ENCODE measurements at regions not wholly inside any gene's neighbourhood (a gene's known extent, or its start where the extent isn't known, plus 50 kb on each side); places are given as distances from the start of the nearest gene placed in this dataset.

GRCh38 chr6:11330413-11330760 lies 97.9 kb upstream of the NEDD9 start:
- WGBS, 5 donors: 9 to 26% (median 18%) methylated on average over 3 of the region's 3 CpGs
- Histone ChIP-seq H3K4me3 (no peak overlapping the region), H3K9me3 (no peaks in the 10 kb centered on the region), H3K27ac (peak overlapping the region in 6 of 8 donors; percentile 35 to 73 (median 65)), H3K27me3 (replicated peaks in 1 of 7) (no peaks in the 10 kb centered on the region), H3K4me1 (peaks cover 5 to 72% (median 56%) of the 10 kb centered on the region in 6 donors), H3K36me3 (peaks cover 0 to 51% (median 4%) of the 10 kb centered on the region in 6 donors)
- no peak for TF ChIP-seq CTCF (IDR thresholded peaks at IDR 0.05 in 8 of 11, conservative IDR thresholded peaks at IDR 0.05 in 3 of 11)
- no peak for TF ChIP-seq POLR2A (IDR thresholded peaks at IDR 0.05)
- peak in 1 of 3 donors; percentile 47 for TF ChIP-seq POLR2AphosphoS5 (IDR thresholded peaks at IDR 0.05)
- DNase-seq: no peak
- intact Hi-C loops (cut with DNase I; ENCODE audit: low total_unique reads): no loop called here

- H3K4me1 ChIP-seq: peaks cover 5 to 77% (median 61%) of the 10 kb centered on the region in 6 donors
- intact Hi-C loops (cut with DNase I; ENCODE audit: low total_unique reads): no loop called here
- no peak for DNase-seq
- 59 to 73% (median 71%) methylated on average over 10 of the region's 10 CpGs for WGBS, 5 donors
- H3K27ac ChIP-seq: peak overlapping the region in 6 of 8 donors; percentile 35 to 73 (median 65)
- TF ChIP-seq POLR2A (IDR thresholded peaks at IDR 0.05) (no peak), POLR2AphosphoS5 (IDR thresholded peaks at IDR 0.05) (no peak), CTCF (IDR thresholded peaks at IDR 0.05 in 8 of 11, conservative IDR thresholded peaks at IDR 0.05 in 3 of 11) (no peak)
- no peak overlapping the region for H3K4me3 ChIP-seq
- H3K9me3 ChIP-seq: no peaks in the 10 kb centered on the region
- no peaks in the 10 kb centered on the region for H3K27me3 ChIP-seq (replicated peaks in 1 of 7)
- H3K36me3 ChIP-seq: peaks cover 0 to 46% (median 4%) of the 10 kb centered on the region in 6 donors
Observed at GRCh38 chr6:11329726-11330412, 97.4 kb upstream of the NEDD9 start.

- TF ChIP-seq POLR2A (IDR thresholded peaks at IDR 0.05) (no peak), POLR2AphosphoS5 (IDR thresholded peaks at IDR 0.05) (no peak), CTCF (IDR thresholded peaks at IDR 0.05 in 8 of 11, conservative IDR thresholded peaks at IDR 0.05 in 3 of 11) (no peak)
- Histone ChIP-seq H3K27me3 (replicated peaks in 1 of 7) (no peaks in the 10 kb centered on the region), H3K36me3 (peaks cover 0 to 50% (median 4%) of the 10 kb centered on the region in 6 donors), H3K4me3 (no peak overlapping the region), H3K4me1 (peaks cover 5 to 87% (median 65%) of the 10 kb centered on the region in 6 donors), H3K9me3 (no peaks in the 10 kb centered on the region), H3K27ac (peak overlapping the region in 3 of 8 donors; percentile 68 to 73 (median 69))
- DNase-seq: no peak
- intact Hi-C loops (cut with DNase I; ENCODE audit: low total_unique reads): no loop called here
- 84 to 98% (median 96%) methylated on average over 7 of the region's 7 CpGs for WGBS, 5 donors
Observed at GRCh38 chr6:11328613-11329247, 96.3 kb upstream of the NEDD9 start.

GRCh38 chr6:11327961-11328360 lies 95.5 kb upstream of the NEDD9 start:
- no peaks in the 10 kb centered on the region for H3K27me3 ChIP-seq (replicated peaks in 1 of 7)
- no peak for DNase-seq
- no peaks in the 10 kb centered on the region for H3K9me3 ChIP-seq
- TF ChIP-seq CTCF (IDR thresholded peaks at IDR 0.05 in 8 of 11, conservative IDR thresholded peaks at IDR 0.05 in 3 of 11) (no peak), POLR2AphosphoS5 (IDR thresholded peaks at IDR 0.05) (no peak), POLR2A (IDR thresholded peaks at IDR 0.05) (no peak)
- no peak overlapping the region for H3K4me3 ChIP-seq
- intact Hi-C loops (cut with DNase I; ENCODE audit: low total_unique reads): no loop called here
- peaks cover 0 to 46% (median 4%) of the 10 kb centered on the region in 6 donors for H3K36me3 ChIP-seq
- peaks cover 5 to 87% (median 61%) of the 10 kb centered on the region in 6 donors for H3K4me1 ChIP-seq
- 86 to 97% (median 91%) methylated on average over 3 of the region's 3 CpGs for WGBS, 5 donors
- peak overlapping the region in 1 of 8 donors; percentile 7 for H3K27ac ChIP-seq
